K562 (cell line): ENCODE measurements at regions not wholly inside any gene's neighbourhood (a gene's known extent, or its start where the extent isn't known, plus 50 kb on each side); places are given as distances from the start of the nearest gene placed in this dataset.
"Not testable (repeated sequence)": the region's sequence is repeated elsewhere in the genome, so short reads cannot be mapped to it uniquely, and the experiment has no call there.

Experiments
- CEBPG ChIP-seq, 3 experiments: fragments of 200-800 bp in 1 of 3; sonication (Bioruptor generic) in 1 of 3; sonication (generic) in 1 of 3; formaldehyde crosslinking in 1 of 3; IDR thresholded peaks in 2 of 3; conservative IDR thresholded peaks in 1 of 3; 2 replicates each; pipeline versions ENCODE4 v1.6.1 to v1.8.0; 2016 to 2022; ENCODE audit warnings: missing compliant biosample characterization in 2 of 3, missing genetic modification characterization in 2 of 3, mild to moderate bottlenecking in 1 of 3, missing genetic modification reagents in 1 of 3
- CTCF ChIP-seq, 3 experiments: IDR thresholded peaks in 2 of 3; conservative IDR thresholded peaks in 1 of 3; 2 replicates each; pipeline ENCODE4 v1.5.1; 2011 to 2012; ENCODE audit warnings: low read length in 3 of 3, mild to moderate bottlenecking in 3 of 3, control low read depth in 2 of 3, improper control_type of control experiment in 1 of 3, inconsistent platforms in 1 of 3, low read depth in 1 of 3, mixed read lengths in 1 of 3, moderate library complexity in 1 of 3; ENCODE audit not compliant: insufficient read depth in 2 of 3
- ESRRA ChIP-seq: fragments of 450-650 bp; IDR thresholded peaks from 2 replicates; pipeline ENCODE4 v1.6.1; 2014; ENCODE audit warnings: low read depth, mild to moderate bottlenecking, moderate library complexity, borderline replicate concordance
- MCM7 ChIP-seq, 2 experiments: fragments of 450-650 bp; IDR thresholded peaks; 2 replicates each; pipeline ENCODE4 v1.6.1; 2016 to 2018
- NFIX ChIP-seq: fragments of 250-450 bp; sonication (Bioruptor Pico); IDR thresholded peaks from 2 replicates; pipeline ENCODE4 v1.4.0; 2020; ENCODE audit warnings: low read depth, mild to moderate bottlenecking, moderate library complexity
- RAD21 ChIP-seq, 2 experiments: fragments of 250-450 bp in 1 of 2; fragments of 450-650 bp in 1 of 2; sonication (Bioruptor Pico) in 1 of 2; formaldehyde crosslinking in 1 of 2; IDR thresholded peaks in 1 of 2; conservative IDR thresholded peaks in 1 of 2; 2 replicates each; pipeline versions ENCODE4 v1.4.0 to v1.8.0; 2020 to 2022; ENCODE audit warnings: mild to moderate bottlenecking in 2 of 2, moderate library complexity in 1 of 2
- ZFP30 ChIP-seq: fragments of 250-450 bp; sonication (Bioruptor Pico); IDR thresholded peaks from 2 replicates; pipeline ENCODE4 v1.8.0; 2022; ENCODE audit warnings: moderate library complexity, mild to moderate bottlenecking, inconsistent platforms, borderline replicate concordance

DNA sequence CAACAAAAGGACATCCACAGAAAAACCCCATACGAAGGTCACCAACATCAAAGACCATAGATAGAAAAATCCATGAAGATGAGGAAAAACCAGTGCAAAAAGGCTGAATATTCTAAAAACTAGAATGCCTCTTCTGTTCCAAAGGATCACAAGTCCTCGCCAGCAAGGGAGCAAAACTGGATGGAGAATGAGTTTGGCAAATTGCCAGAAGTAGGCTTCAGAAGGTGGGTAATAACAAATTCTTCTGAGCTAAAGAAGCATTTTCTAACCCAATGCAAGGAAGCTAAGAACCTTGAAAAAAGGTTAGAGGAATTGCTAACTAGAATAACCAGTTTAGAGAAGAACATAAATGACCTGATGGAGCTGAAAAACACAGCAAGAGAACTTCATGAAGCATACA is 753.3 kb downstream of the KHDRBS2 start:
- not testable (repeated sequence) for TF ChIP-seq CEBPG (CRISPR knock-in tag; IDR thresholded peaks at IDR 0.05); CEBPG (tag; conservative IDR thresholded peaks at IDR 0.05 in 1 of 2, IDR thresholded peaks at IDR 0.05 in 1 of 2); MCM7 (IDR thresholded peaks at IDR 0.05); CTCF (IDR thresholded peaks at IDR 0.05 in 2 of 3, conservative IDR thresholded peaks at IDR 0.05 in 1 of 3; ENCODE audit: insufficient read depth in 2 of 3, low read depth in 1 of 3, low read length in 3 of 3); RAD21 (CRISPR knock-in tag; conservative IDR thresholded peaks at IDR 0.05 in 1 of 2, IDR thresholded peaks at IDR 0.05 in 1 of 2); ZFP30 (CRISPR knock-in tag); ESRRA
- peak; percentile 87 for TF ChIP-seq NFIX (CRISPR knock-in tag)
